HUDEP-2 (cell line): ENCODE measurements at regions not wholly inside any gene's neighbourhood (a gene's known extent, or its start where the extent isn't known, plus 50 kb on each side); places are given as distances from the start of the nearest gene placed in this dataset.
A peak's percentile ranks its signal among the peaks of the same experiment; 100 is the strongest.
"Not testable (repeated sequence)": the region's sequence is repeated elsewhere in the genome, so short reads cannot be mapped to it uniquely, and the experiment has no call there.

ENCODE experiments used
- DNase-seq, 76 experiments: peaks; one replicate each; lab custom pipeline; 2025; ENCODE audit not compliant: unreplicated experiment in 76 of 76; lab: John Stamatoyannopoulos, UW

- no peak for DNase-seq
These were observed 274.5 kb upstream of the MGMT start for GRCh38 chr10:129192344-129193128.

- no peak for DNase-seq
These were observed 273.9 kb upstream of the MGMT start for GRCh38 chr10:129193148-129193547.

GRCh38 chr10:129194181-129194870 is 272.7 kb upstream of the MGMT start:
- DNase-seq: no peak

- no peak for DNase-seq
These were observed 267.2 kb upstream of the MGMT start for GRCh38 chr10:129199826-129200225.

GRCh38 chr10:129203819-129204218 is 263.2 kb upstream of the MGMT start:
- DNase-seq: no peak

GRCh38 chr10:129207297-129207696 is 259.7 kb upstream of the MGMT start:
- DNase-seq: no peak

GRCh38 chr10:129210876-129211275 is 256.2 kb upstream of the MGMT start:
- DNase-seq: peak in 5 of 76 experiments; percentile 2 to 19 (median 12)

GRCh38 chr10:129213256-129213655 is 253.8 kb upstream of the MGMT start:
- DNase-seq: no peak

- not testable (repeated sequence) for DNase-seq
These were observed 253.0 kb upstream of the MGMT start for GRCh38 chr10:129213996-129214395.

GRCh38 chr10:129219364-129219763 is 247.7 kb upstream of the MGMT start:
- DNase-seq: no peak

GRCh38 chr10:129222436-129222835 is 244.6 kb upstream of the MGMT start:
- DNase-seq: no peak

GRCh38 chr10:129223363-129223762 is 243.7 kb upstream of the MGMT start:
- no peak for DNase-seq

GRCh38 chr10:129224065-129224464 is 243.0 kb upstream of the MGMT start:
- no peak for DNase-seq

- no peak for DNase-seq
These were observed 235.2 kb upstream of the MGMT start for GRCh38 chr10:129231821-129232220.

GRCh38 chr10:129233351-129234148 is 233.5 kb upstream of the MGMT start:
- DNase-seq: no peak

GRCh38 chr10:129236274-129236691 is 230.8 kb upstream of the MGMT start:
- DNase-seq: no peak

- no peak for DNase-seq
These were observed 225.6 kb upstream of the MGMT start for GRCh38 chr10:129241461-129241860.

GRCh38 chr10:129244298-129244697 is 222.7 kb upstream of the MGMT start:
- DNase-seq: no peak

GRCh38 chr10:129244757-129245156 is 222.3 kb upstream of the MGMT start:
- DNase-seq: no peak

- no peak for DNase-seq
These were observed 213.7 kb upstream of the MGMT start for GRCh38 chr10:129253161-129253864.

GRCh38 chr10:129253865-129254179 is 213.2 kb upstream of the MGMT start:
- DNase-seq: no peak
